ENCODE measurements at regions not wholly inside any gene's neighbourhood (a gene's known extent, or its start where the extent isn't known, plus 50 kb on each side); places are given as distances from the start of the nearest gene placed in this dataset.

DNA sequence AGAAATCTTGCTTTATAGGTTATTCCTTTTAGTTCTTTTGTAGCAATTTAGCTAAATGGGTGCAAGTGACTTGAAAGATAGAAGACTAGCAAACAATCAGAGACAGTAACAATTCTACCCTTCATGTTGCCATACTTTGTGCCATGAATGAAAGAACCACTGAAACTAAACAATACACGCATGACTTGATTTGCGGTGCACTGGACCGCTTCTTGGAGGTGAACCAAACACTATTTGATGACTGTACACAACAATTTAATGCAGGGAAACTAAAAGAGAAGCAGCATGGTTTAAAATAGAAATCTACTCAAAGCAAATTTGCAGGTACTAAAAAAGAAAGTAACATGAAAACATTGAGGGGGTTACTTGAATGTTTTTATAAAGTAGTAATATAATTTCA is 331.0 kb upstream of the RARB start:
- DNase-seq (ENCODE audit: low spot score): no peak
- no peak for TF ChIP-seq CTCF (IDR thresholded peaks at IDR 0.05)
- ATAC-seq (ENCODE audit: low FRiP score): no peak

DNA sequence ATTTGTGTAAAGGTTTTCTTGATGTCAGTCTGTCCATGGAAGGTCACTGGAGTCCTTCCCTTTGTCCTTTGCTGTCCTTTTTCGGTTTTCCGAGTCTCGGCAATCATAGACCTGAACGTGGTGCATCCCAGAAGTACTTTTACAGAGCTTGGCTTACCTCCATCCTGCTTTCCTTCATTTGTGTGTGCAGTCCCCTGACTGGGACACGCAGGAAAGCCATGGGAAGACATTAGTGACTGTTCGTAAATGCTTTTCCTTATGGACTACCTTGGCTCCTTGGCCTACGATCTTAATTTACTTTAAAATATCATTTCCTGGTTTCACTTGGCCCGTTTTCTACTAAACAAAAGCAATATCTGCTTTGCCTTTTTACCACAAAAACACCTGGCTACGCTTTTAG is 328.4 kb upstream of the RARB start:
- ATAC-seq (ENCODE audit: low FRiP score) (no peak), DNase-seq (ENCODE audit: low spot score) (no peak)
- no peak for TF ChIP-seq CTCF (IDR thresholded peaks at IDR 0.05)

DNA sequence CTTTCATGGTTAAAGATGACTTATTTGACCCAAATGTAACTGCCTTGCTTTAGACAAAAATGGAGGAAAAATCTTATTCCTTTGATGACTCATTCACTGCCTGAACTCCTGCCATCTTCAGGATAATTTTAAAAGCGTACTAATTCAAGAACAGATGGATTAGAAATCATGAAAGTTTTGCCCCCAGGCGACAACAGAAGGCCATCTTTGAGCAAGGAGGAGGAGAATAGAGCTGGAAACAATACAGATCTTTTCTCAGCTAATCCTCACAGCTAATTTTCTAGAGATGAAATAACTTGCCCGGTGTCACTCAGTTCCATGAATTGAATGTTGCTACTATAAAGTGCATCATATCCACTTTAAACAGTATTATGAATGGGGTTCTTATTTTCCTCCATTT is 324.7 kb upstream of the RARB start:
- DNase-seq (ENCODE audit: low spot score) (no peak), ATAC-seq (ENCODE audit: low FRiP score) (no peak)
- TF ChIP-seq CTCF (IDR thresholded peaks at IDR 0.05): no peak

- no peak for TF ChIP-seq CTCF (IDR thresholded peaks at IDR 0.05)
- ATAC-seq (ENCODE audit: low FRiP score): no peak
These were observed 320.0 kb upstream of the RARB start for GRCh38 chr3:25107918-25108617.

DNA sequence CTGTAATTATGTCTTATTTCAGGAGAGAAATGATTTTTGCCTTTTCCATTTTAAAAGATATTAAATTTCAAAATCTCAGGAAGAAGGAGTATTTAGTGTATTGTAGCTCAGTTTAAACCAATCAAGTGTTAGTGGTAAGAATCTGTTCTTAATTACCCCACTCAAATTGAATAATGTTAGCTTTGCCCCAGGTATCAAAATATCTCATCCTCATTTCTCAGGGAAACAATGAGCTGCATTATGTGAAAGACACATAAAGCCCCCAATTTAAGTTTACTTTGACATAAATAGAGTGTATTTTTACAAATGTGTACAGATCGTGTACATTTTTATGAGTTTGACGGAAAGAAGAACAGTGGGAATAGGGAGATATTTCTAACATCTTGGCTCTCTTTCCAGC is 317.4 kb upstream of the RARB start:
- no peak for ATAC-seq (ENCODE audit: low FRiP score)
- TF ChIP-seq CTCF (IDR thresholded peaks at IDR 0.05): no peak
- DNase-seq (ENCODE audit: low spot score): no peak

More at GRCh38 chr3:25107918-25108617, 320.0 kb upstream of the RARB start:
- DNase-seq (ENCODE audit: low spot score): no peak

GRCh38 chr3:25113891-25114290 is 314.2 kb upstream of the RARB start:
- DNase-seq (ENCODE audit: low spot score) (no peak), ATAC-seq (ENCODE audit: low FRiP score) (no peak)
- TF ChIP-seq CTCF (IDR thresholded peaks at IDR 0.05): no peak

GRCh38 chr3:25114532-25114931 is 313.5 kb upstream of the RARB start:
- TF ChIP-seq CTCF (IDR thresholded peaks at IDR 0.05): no peak
- DNase-seq (ENCODE audit: low spot score) (no peak), ATAC-seq (ENCODE audit: low FRiP score) (no peak)

All from omental fat pad (tissue), 3 donors.